ENCODE measurements at regions not wholly inside any gene's neighbourhood (a gene's known extent, or its start where the extent isn't known, plus 50 kb on each side); places are given as distances from the start of the nearest gene placed in this dataset.

GRCh38 chr14:38716926-38717325, 386.1 kb downstream of the SEC23A start:
- no peak for TF ChIP-seq EZH2phosphoT487 (IDR thresholded peaks at IDR 0.05; ENCODE audit: borderline replicate concordance, low read depth, low read length)
- no peak for TF ChIP-seq CTCF (conservative IDR thresholded peaks at IDR 0.05; ENCODE audit: low read length)

Data from OCI-LY7 (cell line).